IMR-90 (cell line): ENCODE measurements at regions not wholly inside any gene's neighbourhood (a gene's known extent, or its start where the extent isn't known, plus 50 kb on each side); places are given as distances from the start of the nearest gene placed in this dataset.

Experiments
- BHLHE40 ChIP-seq: fragments of 150-350 bp; IDR thresholded peaks from 2 replicates; pipeline ENCODE4 v1.6.1; 2016; ENCODE audit warnings: mild to moderate bottlenecking, low read depth, low read length
- CEBPB ChIP-seq: IDR thresholded peaks from 2 replicates; pipeline ENCODE4 v1.6.1; 2012; ENCODE audit warnings: low read depth, low read length, improper control_type of control experiment
- CHD1 ChIP-seq: IDR thresholded peaks from 2 replicates; pipeline ENCODE4 v1.6.1; 2012; ENCODE audit warnings: low read depth, low read length, improper control_type of control experiment
- ELK1 ChIP-seq: fragments of 150-350 bp; IDR thresholded peaks from 2 replicates; pipeline ENCODE4 v1.6.1; 2016; ENCODE audit warnings: low read depth, mild to moderate bottlenecking, low read length, moderate library complexity, borderline replicate concordance
- MAZ ChIP-seq: IDR thresholded peaks from 2 replicates; pipeline ENCODE4 v1.6.1; 2012; ENCODE audit warnings: low read depth, mild to moderate bottlenecking, low read length, improper control_type of control experiment, moderate library complexity, borderline replicate concordance
- MXI1 ChIP-seq: IDR thresholded peaks from 2 replicates; pipeline ENCODE4 v1.6.1; 2012; ENCODE audit warnings: low read depth, mild to moderate bottlenecking, low read length, moderate library complexity, borderline replicate concordance
- POLR2A ChIP-seq: IDR thresholded peaks from 2 replicates; pipeline ENCODE4 v1.6.1; 2012; ENCODE audit warnings: mild to moderate bottlenecking, low read depth, low read length
- RAD21 ChIP-seq: IDR thresholded peaks from 2 replicates; pipeline ENCODE4 v1.6.1; 2012; ENCODE audit warnings: low read length, improper control_type of control experiment
- RCOR1 ChIP-seq: IDR thresholded peaks from 2 replicates; pipeline ENCODE4 v1.6.1; 2012; ENCODE audit warnings: mild to moderate bottlenecking, low read length, improper control_type of control experiment; ENCODE audit not compliant: insufficient replicate concordance
- USF2 ChIP-seq: fragments of 150-350 bp; IDR thresholded peaks from 2 replicates; pipeline ENCODE4 v1.6.1; 2017; ENCODE audit warnings: mild to moderate bottlenecking, antibody characterized with exemption, low read length, low read depth
- TF ChIP-seq, protein P1 (sequence below): conservative IDR thresholded peaks from 2 replicates; pipeline ENCODE4 v1.5.1; 2012; ENCODE audit warnings: mild to moderate bottlenecking, low read depth, low read length, improper control_type of control experiment

DNA sequence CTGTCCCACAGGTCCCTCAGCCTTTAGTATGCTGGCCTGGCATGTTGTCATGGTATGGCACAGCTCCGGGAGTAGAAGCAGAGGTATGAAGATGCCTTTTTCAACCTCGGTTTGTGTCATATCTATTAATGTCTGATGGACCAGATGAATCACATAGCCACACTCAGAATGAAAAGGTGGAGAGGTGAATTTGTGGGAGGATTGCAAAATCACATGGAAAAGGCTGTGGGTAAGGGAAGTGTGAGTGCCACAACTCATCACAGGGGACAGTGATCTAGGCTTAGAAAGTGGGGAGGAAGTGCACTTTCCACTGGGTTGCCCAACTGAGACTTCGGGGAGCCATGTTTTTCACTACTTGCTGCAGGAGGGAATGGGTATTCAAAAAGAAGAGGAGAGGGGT lies 190.7 kb downstream of the WDR11 start:
- TF ChIP-seq, protein P1, sequence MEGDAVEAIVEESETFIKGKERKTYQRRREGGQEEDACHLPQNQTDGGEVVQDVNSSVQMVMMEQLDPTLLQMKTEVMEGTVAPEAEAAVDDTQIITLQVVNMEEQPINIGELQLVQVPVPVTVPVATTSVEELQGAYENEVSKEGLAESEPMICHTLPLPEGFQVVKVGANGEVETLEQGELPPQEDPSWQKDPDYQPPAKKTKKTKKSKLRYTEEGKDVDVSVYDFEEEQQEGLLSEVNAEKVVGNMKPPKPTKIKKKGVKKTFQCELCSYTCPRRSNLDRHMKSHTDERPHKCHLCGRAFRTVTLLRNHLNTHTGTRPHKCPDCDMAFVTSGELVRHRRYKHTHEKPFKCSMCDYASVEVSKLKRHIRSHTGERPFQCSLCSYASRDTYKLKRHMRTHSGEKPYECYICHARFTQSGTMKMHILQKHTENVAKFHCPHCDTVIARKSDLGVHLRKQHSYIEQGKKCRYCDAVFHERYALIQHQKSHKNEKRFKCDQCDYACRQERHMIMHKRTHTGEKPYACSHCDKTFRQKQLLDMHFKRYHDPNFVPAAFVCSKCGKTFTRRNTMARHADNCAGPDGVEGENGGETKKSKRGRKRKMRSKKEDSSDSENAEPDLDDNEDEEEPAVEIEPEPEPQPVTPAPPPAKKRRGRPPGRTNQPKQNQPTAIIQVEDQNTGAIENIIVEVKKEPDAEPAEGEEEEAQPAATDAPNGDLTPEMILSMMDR, result no peak
- no peak for TF ChIP-seq USF2
- TF ChIP-seq POLR2A, result no peak
- no peak for TF ChIP-seq MXI1
- TF ChIP-seq RCOR1, result no peak
- TF ChIP-seq CEBPB, result no peak
- no peak for TF ChIP-seq BHLHE40
- TF ChIP-seq CHD1, result no peak
- TF ChIP-seq MAZ, result no peak
- TF ChIP-seq ELK1, result no peak
- TF ChIP-seq RAD21, result no peak
